ENCODE measurements at regions not wholly inside any gene's neighbourhood (a gene's known extent, or its start where the extent isn't known, plus 50 kb on each side); places are given as distances from the start of the nearest gene placed in this dataset.

GRCh38 chr9:73773896-73774295 is 622.2 kb downstream of the ANXA1 start:
- Histone ChIP-seq H3K4me2 (ENCODE audit: low read length) (no peak overlapping the region), H3K36me3 (ENCODE audit: control insufficient read depth, low read length) (no peaks in the 10 kb centered on the region), H3K9me3 (ENCODE audit: control insufficient read depth, insufficient read depth, low read length) (no peaks in the 10 kb centered on the region), H3K79me2 (ENCODE audit: control insufficient read depth, low read length) (no peaks in the 10 kb centered on the region), H3F3A (ENCODE audit: control insufficient read depth, insufficient read depth) (no peaks in the 10 kb centered on the region), H3K27me3 (ENCODE audit: control insufficient read depth, low read length) (no peaks in the 10 kb centered on the region), H4K20me1 (ENCODE audit: control insufficient read depth, insufficient read depth, low read depth, low read length) (no peaks in the 10 kb centered on the region), H3K27ac (ENCODE audit: low read depth, low read length) (no peak overlapping the region), H3K4me1 (ENCODE audit: control insufficient read depth, low read length) (no peaks in the 10 kb centered on the region), H3K4me3 (ENCODE audit: low read length) (no peak overlapping the region), H3K9me2 (replicated peaks; ENCODE audit: control insufficient read depth, low read length) (no peaks in the 10 kb centered on the region)
- no peak for TF ChIP-seq EZH2phosphoT487 (IDR thresholded peaks at IDR 0.05; ENCODE audit: borderline replicate concordance, low read length)
- TF ChIP-seq, protein P1, sequence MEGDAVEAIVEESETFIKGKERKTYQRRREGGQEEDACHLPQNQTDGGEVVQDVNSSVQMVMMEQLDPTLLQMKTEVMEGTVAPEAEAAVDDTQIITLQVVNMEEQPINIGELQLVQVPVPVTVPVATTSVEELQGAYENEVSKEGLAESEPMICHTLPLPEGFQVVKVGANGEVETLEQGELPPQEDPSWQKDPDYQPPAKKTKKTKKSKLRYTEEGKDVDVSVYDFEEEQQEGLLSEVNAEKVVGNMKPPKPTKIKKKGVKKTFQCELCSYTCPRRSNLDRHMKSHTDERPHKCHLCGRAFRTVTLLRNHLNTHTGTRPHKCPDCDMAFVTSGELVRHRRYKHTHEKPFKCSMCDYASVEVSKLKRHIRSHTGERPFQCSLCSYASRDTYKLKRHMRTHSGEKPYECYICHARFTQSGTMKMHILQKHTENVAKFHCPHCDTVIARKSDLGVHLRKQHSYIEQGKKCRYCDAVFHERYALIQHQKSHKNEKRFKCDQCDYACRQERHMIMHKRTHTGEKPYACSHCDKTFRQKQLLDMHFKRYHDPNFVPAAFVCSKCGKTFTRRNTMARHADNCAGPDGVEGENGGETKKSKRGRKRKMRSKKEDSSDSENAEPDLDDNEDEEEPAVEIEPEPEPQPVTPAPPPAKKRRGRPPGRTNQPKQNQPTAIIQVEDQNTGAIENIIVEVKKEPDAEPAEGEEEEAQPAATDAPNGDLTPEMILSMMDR (IDR thresholded peaks at IDR 0.05; ENCODE audit: low read depth, low read length, poor library complexity, severe bottlenecking), result no peak

GRCh38 chr9:73775757-73776156 is 624.1 kb downstream of the ANXA1 start:
- Histone ChIP-seq H3K79me2 (ENCODE audit: control insufficient read depth, low read length) (no peaks in the 10 kb centered on the region), H3F3A (ENCODE audit: control insufficient read depth, insufficient read depth) (no peaks in the 10 kb centered on the region), H4K20me1 (ENCODE audit: control insufficient read depth, insufficient read depth, low read depth, low read length) (no peaks in the 10 kb centered on the region), H3K9me2 (replicated peaks; ENCODE audit: control insufficient read depth, low read length) (no peaks in the 10 kb centered on the region), H3K27ac (ENCODE audit: low read depth, low read length) (no peak overlapping the region), H3K4me3 (ENCODE audit: low read length) (no peak overlapping the region), H3K4me2 (ENCODE audit: low read length) (no peak overlapping the region), H3K27me3 (ENCODE audit: control insufficient read depth, low read length) (no peaks in the 10 kb centered on the region), H3K4me1 (ENCODE audit: control insufficient read depth, low read length) (no peaks in the 10 kb centered on the region), H3K9me3 (ENCODE audit: control insufficient read depth, insufficient read depth, low read length) (no peaks in the 10 kb centered on the region), H3K36me3 (ENCODE audit: control insufficient read depth, low read length) (no peaks in the 10 kb centered on the region)
- TF ChIP-seq, protein P1 (IDR thresholded peaks at IDR 0.05; ENCODE audit: low read depth, low read length, poor library complexity, severe bottlenecking), result no peak
- TF ChIP-seq EZH2phosphoT487 (IDR thresholded peaks at IDR 0.05; ENCODE audit: borderline replicate concordance, low read length), result no peak

DNA sequence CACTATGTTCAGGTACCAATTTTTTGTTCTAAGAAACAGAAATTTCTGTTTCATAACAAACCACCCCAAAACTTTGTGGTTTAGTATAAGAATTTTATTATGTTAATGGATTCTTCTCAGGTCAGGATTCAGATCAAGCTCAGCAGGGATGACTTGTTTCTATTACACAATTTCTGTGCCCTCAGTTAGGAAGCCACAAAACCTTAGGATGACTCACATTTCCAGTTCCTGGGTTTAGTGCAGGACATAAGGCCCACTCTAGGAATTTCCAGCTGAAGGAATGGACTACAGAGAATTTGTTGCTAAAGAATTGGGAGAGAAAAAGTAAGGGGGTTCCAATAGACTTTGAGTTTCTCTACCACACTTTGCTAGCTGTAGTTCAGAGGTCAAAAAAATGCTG is 629.3 kb downstream of the ANXA1 start:
- Histone ChIP-seq H3K36me3 (ENCODE audit: control insufficient read depth, low read length) (no peaks in the 10 kb centered on the region), H3K9me3 (ENCODE audit: control insufficient read depth, insufficient read depth, low read length) (no peaks in the 10 kb centered on the region), H3K27ac (ENCODE audit: low read depth, low read length) (no peak overlapping the region), H3K27me3 (ENCODE audit: control insufficient read depth, low read length) (no peaks in the 10 kb centered on the region), H4K20me1 (ENCODE audit: control insufficient read depth, insufficient read depth, low read depth, low read length) (no peaks in the 10 kb centered on the region), H3K4me3 (ENCODE audit: low read length) (no peak overlapping the region), H3K9me2 (replicated peaks; ENCODE audit: control insufficient read depth, low read length) (no peaks in the 10 kb centered on the region), H3F3A (ENCODE audit: control insufficient read depth, insufficient read depth) (no peaks in the 10 kb centered on the region), H3K4me1 (ENCODE audit: control insufficient read depth, low read length) (no peaks in the 10 kb centered on the region), H3K79me2 (ENCODE audit: control insufficient read depth, low read length) (no peaks in the 10 kb centered on the region), H3K4me2 (ENCODE audit: low read length) (no peak overlapping the region)
- TF ChIP-seq EZH2phosphoT487 (IDR thresholded peaks at IDR 0.05; ENCODE audit: borderline replicate concordance, low read length), result no peak
- TF ChIP-seq, protein P1 (IDR thresholded peaks at IDR 0.05; ENCODE audit: low read depth, low read length, poor library complexity, severe bottlenecking), result no peak

GRCh38 chr9:73782166-73782565 is 630.5 kb downstream of the ANXA1 start:
- no peaks in the 10 kb centered on the region for H3K27me3 ChIP-seq (ENCODE audit: control insufficient read depth, low read length)
- no peaks in the 10 kb centered on the region for H3K4me1 ChIP-seq (ENCODE audit: control insufficient read depth, low read length)
- TF ChIP-seq, protein P1 (IDR thresholded peaks at IDR 0.05; ENCODE audit: low read depth, low read length, poor library complexity, severe bottlenecking), result no peak
- no peak for TF ChIP-seq EZH2phosphoT487 (IDR thresholded peaks at IDR 0.05; ENCODE audit: borderline replicate concordance, low read length)
- no peaks in the 10 kb centered on the region for H4K20me1 ChIP-seq (ENCODE audit: control insufficient read depth, insufficient read depth, low read depth, low read length)
- no peaks in the 10 kb centered on the region for H3K36me3 ChIP-seq (ENCODE audit: control insufficient read depth, low read length)
- H3F3A ChIP-seq (ENCODE audit: control insufficient read depth, insufficient read depth), result no peaks in the 10 kb centered on the region
- H3K4me3 ChIP-seq (ENCODE audit: low read length), result no peak overlapping the region
- H3K4me2 ChIP-seq (ENCODE audit: low read length), result no peak overlapping the region
- H3K27ac ChIP-seq (ENCODE audit: low read depth, low read length), result no peak overlapping the region
- no peaks in the 10 kb centered on the region for H3K79me2 ChIP-seq (ENCODE audit: control insufficient read depth, low read length)
- H3K9me3 ChIP-seq (ENCODE audit: control insufficient read depth, insufficient read depth, low read length), result no peaks in the 10 kb centered on the region
- no peaks in the 10 kb centered on the region for H3K9me2 ChIP-seq (replicated peaks; ENCODE audit: control insufficient read depth, low read length)

All from DOHH2 (cell line).